ENCODE measurements at regions not wholly inside any gene's neighbourhood (a gene's known extent, or its start where the extent isn't known, plus 50 kb on each side); places are given as distances from the start of the nearest gene placed in this dataset.
A peak's percentile ranks its signal among the peaks of the same experiment; 100 is the strongest.

DNA sequence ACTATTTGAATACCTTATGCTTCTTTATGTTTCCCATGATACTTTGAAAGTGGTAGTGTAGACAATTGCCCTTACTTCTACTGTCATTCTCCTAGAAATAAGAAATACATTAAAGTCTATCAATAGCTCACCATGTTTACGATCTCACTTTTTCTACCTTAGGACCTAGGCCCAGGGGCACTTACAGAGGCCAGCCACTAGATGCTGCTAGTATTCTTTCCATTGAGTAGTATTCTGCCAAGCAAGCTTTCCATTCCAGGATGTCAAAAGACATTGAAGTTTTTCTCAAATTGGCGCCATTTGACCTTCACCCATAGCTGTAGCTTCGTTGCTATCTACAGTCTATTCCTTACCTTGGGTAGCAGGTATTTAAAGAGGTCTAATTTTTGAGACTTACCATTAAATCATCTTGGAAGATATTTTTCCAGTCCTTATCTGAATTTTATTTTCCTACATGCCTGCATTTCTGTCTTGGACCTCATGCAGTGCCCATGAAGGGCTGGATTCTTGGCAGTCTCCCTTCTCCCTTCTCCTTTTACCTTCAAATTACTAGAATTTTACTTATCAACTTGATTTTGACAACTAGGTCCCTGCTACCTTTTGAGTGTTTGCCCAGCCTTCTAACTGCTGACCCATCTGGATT lies 246.0 kb upstream of the NUDT12 start:
- Histone ChIP-seq H2BK20ac (ENCODE audit: low read depth, low read length, poor library complexity, severe bottlenecking) (no peak overlapping the region), H2AFZ (ENCODE audit: low read length) (no peak overlapping the region), H3T11ph (ENCODE audit: low read length) (no peak overlapping the region), H3K23ac (ENCODE audit: insufficient read length, low read depth, low read length) (no peak overlapping the region), H2BK5ac (ENCODE audit: insufficient read length, low read length) (no peak overlapping the region), H4K5ac (ENCODE audit: insufficient read length, low read depth, low read length) (no peak overlapping the region), H3K27me3 (ENCODE audit: insufficient read depth, low read length) (no peaks in the 10 kb centered on the region), H3K9ac (ENCODE audit: extremely low read depth, insufficient read length, low read length) (no peak overlapping the region), H3K9me3 (ENCODE audit: control insufficient read depth, low read depth, low read length) (no peaks in the 10 kb centered on the region), H3K4me2 (ENCODE audit: insufficient read depth, insufficient read length, low read length) (no peak overlapping the region), H4K20me1 (ENCODE audit: control insufficient read depth, insufficient read depth, insufficient read length) (no peaks in the 10 kb centered on the region), H3K18ac (ENCODE audit: insufficient read length, low read depth, low read length) (no peak overlapping the region), H3K4ac (ENCODE audit: low read depth, low read length) (no peak overlapping the region), H4K91ac (ENCODE audit: insufficient read length, low read depth, low read length) (no peak overlapping the region), H3K79me2 (ENCODE audit: insufficient read depth, low read length) (no peaks in the 10 kb centered on the region), H3K23me2 (ENCODE audit: insufficient read length, low read depth, low read length, poor library complexity, severe bottlenecking) (no peaks in the 10 kb centered on the region), H4K8ac (replicated peaks; ENCODE audit: insufficient read length, low read depth, low read length) (no peak overlapping the region), H3K79me1 (ENCODE audit: insufficient read depth, low read depth, low read length, poor library complexity, severe bottlenecking) (no peaks in the 10 kb centered on the region), H3K27ac (ENCODE audit: insufficient read length, low read depth, low read length) (no peak overlapping the region), H2BK12ac (ENCODE audit: insufficient read length, low read depth, low read length) (no peak overlapping the region), H2AK5ac (ENCODE audit: insufficient read length, low read length) (no peak overlapping the region), H2BK120ac (ENCODE audit: low read depth, low read length, poor library complexity, severe bottlenecking) (no peak overlapping the region), H3K4me1 (ENCODE audit: insufficient read depth, low read length) (no peaks in the 10 kb centered on the region), H3K56ac (ENCODE audit: insufficient read length, low read depth, low read length) (no peak overlapping the region), H2BK15ac (ENCODE audit: low read depth, low read length) (no peak overlapping the region), H3K14ac (ENCODE audit: insufficient read depth, low read length) (no peak overlapping the region)
- H3K36me3 Mint-ChIP-seq (ENCODE audit: insufficient read depth in 1 of 3, low read depth in 3 of 3): no peaks in the 10 kb centered on the region
- H3K4me1 Mint-ChIP-seq: no peaks in the 10 kb centered on the region; a peak in 1 of 4 replicates
- TF ChIP-seq, protein P1, sequence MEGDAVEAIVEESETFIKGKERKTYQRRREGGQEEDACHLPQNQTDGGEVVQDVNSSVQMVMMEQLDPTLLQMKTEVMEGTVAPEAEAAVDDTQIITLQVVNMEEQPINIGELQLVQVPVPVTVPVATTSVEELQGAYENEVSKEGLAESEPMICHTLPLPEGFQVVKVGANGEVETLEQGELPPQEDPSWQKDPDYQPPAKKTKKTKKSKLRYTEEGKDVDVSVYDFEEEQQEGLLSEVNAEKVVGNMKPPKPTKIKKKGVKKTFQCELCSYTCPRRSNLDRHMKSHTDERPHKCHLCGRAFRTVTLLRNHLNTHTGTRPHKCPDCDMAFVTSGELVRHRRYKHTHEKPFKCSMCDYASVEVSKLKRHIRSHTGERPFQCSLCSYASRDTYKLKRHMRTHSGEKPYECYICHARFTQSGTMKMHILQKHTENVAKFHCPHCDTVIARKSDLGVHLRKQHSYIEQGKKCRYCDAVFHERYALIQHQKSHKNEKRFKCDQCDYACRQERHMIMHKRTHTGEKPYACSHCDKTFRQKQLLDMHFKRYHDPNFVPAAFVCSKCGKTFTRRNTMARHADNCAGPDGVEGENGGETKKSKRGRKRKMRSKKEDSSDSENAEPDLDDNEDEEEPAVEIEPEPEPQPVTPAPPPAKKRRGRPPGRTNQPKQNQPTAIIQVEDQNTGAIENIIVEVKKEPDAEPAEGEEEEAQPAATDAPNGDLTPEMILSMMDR (conservative IDR thresholded peaks at IDR 0.05): peak; percentile 98
- DNase-seq: peak; percentile 51
- H3K9me3 Mint-ChIP-seq: no peaks in the 10 kb centered on the region
- H3K27ac Mint-ChIP-seq: no peak overlapping the region
- H3K4me3 Mint-ChIP-seq: no peak overlapping the region
- WGBS (ENCODE audit: extremely low coverage, insufficient read length, low lambda C conversion rate): no CpG with 5 or more reads among the region's 3 CpGs
- H3K27me3 Mint-ChIP-seq (ENCODE audit: low read depth): no peaks in the 10 kb centered on the region
